Neural cell (in vitro differentiated cells): ENCODE measurements at regions not wholly inside any gene's neighbourhood (a gene's known extent, or its start where the extent isn't known, plus 50 kb on each side); places are given as distances from the start of the nearest gene placed in this dataset.

Experiments
- CTCF ChIP-seq: fragments of 450-650 bp; IDR thresholded peaks from 2 replicates; pipeline ENCODE4 v1.5.1; 2014; ENCODE audit warnings: antibody characterized with exemption, mild to moderate bottlenecking, moderate library complexity; ENCODE audit not compliant: poor library complexity, severe bottlenecking
- EP300 ChIP-seq: fragments of 450-650 bp; conservative IDR thresholded peaks from 2 replicates; pipeline ENCODE4 v1.6.1; 2014; ENCODE audit warnings: antibody characterized with exemption, mild to moderate bottlenecking, moderate library complexity; ENCODE audit not compliant: poor library complexity, severe bottlenecking
- EZH2 ChIP-seq: fragments of 200-600, 300-800 bp; shearing (Covaris generic), sonication (generic); IDR thresholded peaks from 2 replicates; pipeline ENCODE4 v1.6.1; 2014; ENCODE audit warnings: antibody characterized with exemption, low read length, borderline replicate concordance, mild to moderate bottlenecking; ENCODE audit not compliant: insufficient read depth, poor library complexity, severe bottlenecking
- POLR2AphosphoS5 ChIP-seq: IDR thresholded peaks from 2 replicates; pipeline ENCODE4 v1.6.1; 2012

- no peak for TF ChIP-seq EZH2
- no peak for TF ChIP-seq CTCF
- TF ChIP-seq EP300, result no peak
- no peak for TF ChIP-seq POLR2AphosphoS5
Measured at GRCh38 chr15:69838994-69839393, 258.7 kb downstream of the TLE3 start.
